ENCODE measurements at regions not wholly inside any gene's neighbourhood (a gene's known extent, or its start where the extent isn't known, plus 50 kb on each side); places are given as distances from the start of the nearest gene placed in this dataset.

- TF ChIP-seq CTCF (IDR thresholded peaks at IDR 0.05; ENCODE audit: borderline replicate concordance, extremely low read depth, low read length, poor library complexity, severe bottlenecking) (no peak), EZH2 (IDR thresholded peaks at IDR 0.05; ENCODE audit: borderline replicate concordance, low read depth, low read length, severe bottlenecking) (no peak)
Measured at GRCh38 chr6:89026151-89026550, 54.4 kb upstream of the PNRC1 start.

Data from DND-41 (cell line).